ENCODE measurements at regions not wholly inside any gene's neighbourhood (a gene's known extent, or its start where the extent isn't known, plus 50 kb on each side); places are given as distances from the start of the nearest gene placed in this dataset.

DNA sequence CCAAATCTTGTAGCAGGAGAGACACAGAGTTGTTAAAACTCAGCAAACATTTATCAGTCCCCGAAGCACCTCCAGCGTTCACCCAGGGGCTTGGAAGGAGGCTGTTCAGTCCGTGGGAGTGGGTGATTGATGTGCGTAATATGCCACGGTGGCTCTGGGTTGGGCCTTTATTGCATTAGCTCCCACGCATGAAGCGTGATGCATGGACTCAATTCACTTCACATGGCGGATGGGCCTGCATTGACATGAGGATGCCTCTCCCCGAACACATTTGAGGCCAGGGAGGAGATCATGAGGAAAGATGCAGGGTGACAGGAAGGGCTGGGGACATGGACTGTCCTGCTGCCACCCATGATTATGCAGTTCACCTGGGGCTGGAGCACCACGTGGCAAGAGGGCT, 126.5 kb downstream of the FAM43A start:
- peaks cover 0 to 19% of the 10 kb centered on the region in 2 experiments; a peak in 2 of 4 replicates for H3K4me1 ChIP-seq (ENCODE audit: control insufficient read depth in 1 of 2, insufficient read depth in 2 of 2, low read depth in 1 of 2, low read length in 1 of 2)
- no peak overlapping the region for H3K27ac ChIP-seq (ENCODE audit: low read depth in 2 of 2, low read length in 1 of 2)
- no peaks in the 10 kb centered on the region for H4K20me1 ChIP-seq (ENCODE audit: insufficient read depth)
- no peaks in the 10 kb centered on the region for H3K9me2 ChIP-seq
- no peaks in the 10 kb centered on the region for H3K36me3 ChIP-seq (replicated peaks in 1 of 2; ENCODE audit: control insufficient read depth in 1 of 2, insufficient read depth in 2 of 2, low read length in 1 of 2)
- H3K4me2 ChIP-seq = no peak overlapping the region
- WGBS (ENCODE audit: low lambda C conversion rate) = 65% methylated on average over 10 of the region's 10 CpGs
- POLR2A ChIA-PET = no interaction called here
- no peak overlapping the region for H3K4me3 ChIP-seq (ENCODE audit: low read depth in 2 of 2, low read length in 1 of 2)
- H3K9me3 ChIP-seq = no peaks in the 10 kb centered on the region
- no peaks in the 10 kb centered on the region for H3F3A ChIP-seq (replicated peaks; ENCODE audit: insufficient read depth)
- TF ChIP-seq FOSL2 (IDR thresholded peaks at IDR 0.05; ENCODE audit: borderline replicate concordance, low read depth) = no peak
- no peak for TF ChIP-seq RAD21 (IDR thresholded peaks at IDR 0.05; ENCODE audit: low read length)
- TF ChIP-seq, protein P1, sequence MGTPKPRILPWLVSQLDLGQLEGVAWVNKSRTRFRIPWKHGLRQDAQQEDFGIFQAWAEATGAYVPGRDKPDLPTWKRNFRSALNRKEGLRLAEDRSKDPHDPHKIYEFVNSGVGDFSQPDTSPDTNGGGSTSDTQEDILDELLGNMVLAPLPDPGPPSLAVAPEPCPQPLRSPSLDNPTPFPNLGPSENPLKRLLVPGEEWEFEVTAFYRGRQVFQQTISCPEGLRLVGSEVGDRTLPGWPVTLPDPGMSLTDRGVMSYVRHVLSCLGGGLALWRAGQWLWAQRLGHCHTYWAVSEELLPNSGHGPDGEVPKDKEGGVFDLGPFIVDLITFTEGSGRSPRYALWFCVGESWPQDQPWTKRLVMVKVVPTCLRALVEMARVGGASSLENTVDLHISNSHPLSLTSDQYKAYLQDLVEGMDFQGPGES (IDR thresholded peaks at IDR 0.05; ENCODE audit: low read depth, low read length) = no peak
- no peak for TF ChIP-seq RXRA (IDR thresholded peaks at IDR 0.05; ENCODE audit: borderline replicate concordance, low read depth)
- TF ChIP-seq, protein P2, sequence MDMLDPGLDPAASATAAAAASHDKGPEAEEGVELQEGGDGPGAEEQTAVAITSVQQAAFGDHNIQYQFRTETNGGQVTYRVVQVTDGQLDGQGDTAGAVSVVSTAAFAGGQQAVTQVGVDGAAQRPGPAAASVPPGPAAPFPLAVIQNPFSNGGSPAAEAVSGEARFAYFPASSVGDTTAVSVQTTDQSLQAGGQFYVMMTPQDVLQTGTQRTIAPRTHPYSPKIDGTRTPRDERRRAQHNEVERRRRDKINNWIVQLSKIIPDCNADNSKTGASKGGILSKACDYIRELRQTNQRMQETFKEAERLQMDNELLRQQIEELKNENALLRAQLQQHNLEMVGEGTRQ (IDR thresholded peaks at IDR 0.05; ENCODE audit: borderline replicate concordance, low read depth, low read length) = no peak
- TF ChIP-seq, protein P3, sequence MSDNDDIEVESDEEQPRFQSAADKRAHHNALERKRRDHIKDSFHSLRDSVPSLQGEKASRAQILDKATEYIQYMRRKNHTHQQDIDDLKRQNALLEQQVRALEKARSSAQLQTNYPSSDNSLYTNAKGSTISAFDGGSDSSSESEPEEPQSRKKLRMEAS (IDR thresholded peaks at IDR 0.05; ENCODE audit: low read depth) = no peak
- TF ChIP-seq SMC3 (IDR thresholded peaks at IDR 0.05; ENCODE audit: low read depth, low read length) = no peak
- TF ChIP-seq EP300 (IDR thresholded peaks at IDR 0.05; ENCODE audit: borderline replicate concordance in 1 of 2, low read depth in 1 of 2, low read length in 1 of 2) = no peak
- no peak for DNase-seq
- CTCF ChIA-PET = no interaction called here
- no peak overlapping the region for H2AFZ ChIP-seq (ENCODE audit: low read depth)
- no peak overlapping the region for H3K9ac ChIP-seq
- H3K79me2 ChIP-seq (ENCODE audit: insufficient read depth) = no peaks in the 10 kb centered on the region
- no peaks in the 10 kb centered on the region for H3K27me3 ChIP-seq (ENCODE audit: insufficient read depth)

DNA sequence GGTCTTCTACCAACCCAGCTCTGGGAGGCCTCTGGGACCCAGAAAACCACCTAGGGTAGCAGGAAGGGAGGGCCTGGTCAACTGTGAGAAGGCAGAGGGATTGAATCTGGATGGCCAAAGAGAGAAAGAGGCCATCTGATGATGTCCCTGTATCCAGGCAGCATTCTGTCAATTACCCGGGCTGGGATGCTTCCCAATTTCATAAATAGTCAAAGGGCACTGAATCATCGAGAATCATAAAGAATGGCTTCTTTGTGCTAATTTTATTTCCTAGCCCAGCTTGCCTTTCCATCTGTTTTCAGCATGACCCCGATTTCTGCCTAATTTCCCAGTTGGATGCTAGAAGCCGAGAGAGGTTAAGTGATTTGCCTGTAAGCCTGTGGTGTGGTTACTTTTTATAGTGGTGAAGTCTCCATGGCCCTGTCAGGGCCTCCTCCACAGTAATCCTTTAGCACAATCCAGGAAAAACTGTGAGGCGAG, 129.2 kb downstream of the FAM43A start:
- H3K4me2 ChIP-seq = no peak overlapping the region
- no peaks in the 10 kb centered on the region for H3F3A ChIP-seq (replicated peaks; ENCODE audit: insufficient read depth)
- ChIA-PET POLR2A (no interaction called here), CTCF (interaction anchor here (1.6 kb wide), 1 partner anchor 21 kb away, joined by 3 read pairs; no protein-coding TSS in a partner anchor)
- WGBS (ENCODE audit: low lambda C conversion rate) = 40% methylated on average over 5 of the region's 5 CpGs
- no peak for DNase-seq
- no peak overlapping the region for H2AFZ ChIP-seq (ENCODE audit: low read depth)
- no peaks in the 10 kb centered on the region for H4K20me1 ChIP-seq (ENCODE audit: insufficient read depth)
- TF ChIP-seq, protein P4, sequence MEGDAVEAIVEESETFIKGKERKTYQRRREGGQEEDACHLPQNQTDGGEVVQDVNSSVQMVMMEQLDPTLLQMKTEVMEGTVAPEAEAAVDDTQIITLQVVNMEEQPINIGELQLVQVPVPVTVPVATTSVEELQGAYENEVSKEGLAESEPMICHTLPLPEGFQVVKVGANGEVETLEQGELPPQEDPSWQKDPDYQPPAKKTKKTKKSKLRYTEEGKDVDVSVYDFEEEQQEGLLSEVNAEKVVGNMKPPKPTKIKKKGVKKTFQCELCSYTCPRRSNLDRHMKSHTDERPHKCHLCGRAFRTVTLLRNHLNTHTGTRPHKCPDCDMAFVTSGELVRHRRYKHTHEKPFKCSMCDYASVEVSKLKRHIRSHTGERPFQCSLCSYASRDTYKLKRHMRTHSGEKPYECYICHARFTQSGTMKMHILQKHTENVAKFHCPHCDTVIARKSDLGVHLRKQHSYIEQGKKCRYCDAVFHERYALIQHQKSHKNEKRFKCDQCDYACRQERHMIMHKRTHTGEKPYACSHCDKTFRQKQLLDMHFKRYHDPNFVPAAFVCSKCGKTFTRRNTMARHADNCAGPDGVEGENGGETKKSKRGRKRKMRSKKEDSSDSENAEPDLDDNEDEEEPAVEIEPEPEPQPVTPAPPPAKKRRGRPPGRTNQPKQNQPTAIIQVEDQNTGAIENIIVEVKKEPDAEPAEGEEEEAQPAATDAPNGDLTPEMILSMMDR (IDR thresholded peaks at IDR 0.05) = no peak
- peak; percentile 85 for TF ChIP-seq RFX5 (IDR thresholded peaks at IDR 0.05; ENCODE audit: low read length)
- H3K27me3 ChIP-seq (ENCODE audit: insufficient read depth) = no peaks in the 10 kb centered on the region
- H3K36me3 ChIP-seq (replicated peaks in 1 of 2; ENCODE audit: control insufficient read depth in 1 of 2, insufficient read depth in 2 of 2, low read length in 1 of 2) = no peaks in the 10 kb centered on the region
- H3K79me2 ChIP-seq (ENCODE audit: insufficient read depth) = no peaks in the 10 kb centered on the region
- no peak overlapping the region for H3K9ac ChIP-seq
- H3K27ac ChIP-seq (ENCODE audit: low read depth in 2 of 2, low read length in 1 of 2) = no peak overlapping the region
- no peak overlapping the region for H3K4me3 ChIP-seq (ENCODE audit: low read depth in 2 of 2, low read length in 1 of 2)
- peaks cover 0 to 3% of the 10 kb centered on the region in 2 experiments; a peak in 2 of 4 replicates for H3K4me1 ChIP-seq (ENCODE audit: control insufficient read depth in 1 of 2, insufficient read depth in 2 of 2, low read depth in 1 of 2, low read length in 1 of 2)
- no peaks in the 10 kb centered on the region for H3K9me2 ChIP-seq
- no peaks in the 10 kb centered on the region for H3K9me3 ChIP-seq
